MCF 10A (cell line): ENCODE measurements at regions not wholly inside any gene's neighbourhood (a gene's known extent, or its start where the extent isn't known, plus 50 kb on each side); places are given as distances from the start of the nearest gene placed in this dataset.

Source experiments
- BruUV-seq: library from RNA; stranded (reverse); fragments of 400-500 nt; replicated peaks from 2 replicates; lab custom pipeline; 2021; lab: Mats Ljungman, UMichigan
- CTCF ChIA-PET: fragments of 300-600 bp; sonication (Branson Sonifier 250); formaldehyde crosslinking; extraction: SDS; loops from one replicate; lab custom pipeline; 2021; ENCODE audit warnings: antibody characterized with exemption, inconsistent platforms; lab: Yijun Ruan, JAX
- POLR2A ChIA-PET: fragments of 300-600, 350-650 bp; sonication (Branson Sonifier 250); formaldehyde crosslinking; extraction: SDS; loops from one replicate; lab custom pipeline; 2020; ENCODE audit warnings: antibody characterized with exemption, inconsistent platforms; lab: Yijun Ruan, JAX
- DNase-seq: peaks from one replicate; pipeline ENCODE4 v3.0.0-alpha.2; 2018; ENCODE audit not compliant: unreplicated experiment
- H3K27ac Mint-ChIP-seq: one replicate; pipeline ENCODE4 v1.8.0; 2022; ENCODE audit warnings: mild to moderate bottlenecking, low read depth, mixed read lengths; ENCODE audit not compliant: unreplicated experiment
- H3K27me3 Mint-ChIP-seq: one replicate; pipeline ENCODE4 v1.8.0; 2022; ENCODE audit warnings: mixed read lengths; ENCODE audit not compliant: insufficient read depth, unreplicated experiment
- H3K36me3 Mint-ChIP-seq: one replicate; pipeline ENCODE4 v1.8.0; 2022; ENCODE audit warnings: mild to moderate bottlenecking, moderate library complexity, mixed read lengths; ENCODE audit not compliant: insufficient read depth, unreplicated experiment
- H3K4me1 Mint-ChIP-seq: one replicate; pipeline ENCODE4 v1.8.0; 2022; ENCODE audit warnings: mixed read lengths; ENCODE audit not compliant: insufficient read depth, unreplicated experiment
- H3K4me3 Mint-ChIP-seq: one replicate; pipeline ENCODE4 v1.8.0; 2022; ENCODE audit warnings: mild to moderate bottlenecking, moderate library complexity, mixed read lengths; ENCODE audit not compliant: unreplicated experiment
- H3K9me3 Mint-ChIP-seq: one replicate; pipeline ENCODE4 v1.8.0; 2022; ENCODE audit warnings: mixed read lengths; ENCODE audit not compliant: unreplicated experiment
- CTCF ChIP-seq: fragments of 200-600 bp; IDR thresholded peaks from one replicate; pipeline ENCODE4 v1.8.0; 2022; ENCODE audit warnings: antibody characterized with exemption, mild to moderate bottlenecking; ENCODE audit not compliant: unreplicated experiment
- intact Hi-C: fragments of 100-400 bp; cut with micrococcal nuclease; formaldehyde crosslinking; loops from 2 replicates; pipeline ENCODE4 v1.14.1; 2022

GRCh38 chr2:182611009-182611408 lies 105.0 kb upstream of the DNAJC10 start:
- BruUV-seq, result no TSS peak
- ChIA-PET CTCF (interaction anchor here (0.5 kb wide), 1 partner anchor 31 kb away, joined by 3 read pairs; no protein-coding TSS in a partner anchor), POLR2A (no interaction called here)
- no peaks in the 10 kb centered on the region for H3K27me3 Mint-ChIP-seq
- no peak overlapping the region for H3K27ac Mint-ChIP-seq
- no peaks in the 10 kb centered on the region for H3K9me3 Mint-ChIP-seq
- H3K36me3 Mint-ChIP-seq, result no peaks in the 10 kb centered on the region
- no peak overlapping the region for H3K4me3 Mint-ChIP-seq
- DNase-seq, result no peak
- TF ChIP-seq CTCF, result no peak
- intact Hi-C loops, result no loop called here
- no peaks in the 10 kb centered on the region for H3K4me1 Mint-ChIP-seq

GRCh38 chr2:182615036-182615435 lies 101.0 kb upstream of the DNAJC10 start:
- BruUV-seq, result no TSS peak
- CTCF ChIA-PET, result interaction anchor here (1.3 kb wide), 1 partner anchor 19 kb away, joined by 3 read pairs; no protein-coding TSS in a partner anchor
- no peak for DNase-seq
- Mint-ChIP-seq H3K27me3 (no peaks in the 10 kb centered on the region), H3K36me3 (no peaks in the 10 kb centered on the region), H3K4me1 (peaks cover 5% of the 10 kb centered on the region), H3K27ac (no peak overlapping the region), H3K4me3 (no peak overlapping the region), H3K9me3 (no peaks in the 10 kb centered on the region)
- intact Hi-C loops, result no loop called here
- POLR2A ChIA-PET, result no interaction called here
- no peak for TF ChIP-seq CTCF

- CTCF ChIA-PET, result interaction anchor here (0.8 to 1.4 kb wide), 2 partner anchors 41 to 50 kb away, joined by 3 read pairs; no protein-coding TSS in a partner anchor
- BruUV-seq, result no TSS peak
- POLR2A ChIA-PET, result no interaction called here
Measured at GRCh38 chr2:182616471-182617393, 99.3 kb upstream of the DNAJC10 start.

More at GRCh38 chr2:182616471-182617393, 99.3 kb upstream of the DNAJC10 start:
- DNase-seq, result no peak
- Mint-ChIP-seq H3K36me3 (no peaks in the 10 kb centered on the region), H3K27me3 (no peaks in the 10 kb centered on the region), H3K4me1 (peaks cover 5% of the 10 kb centered on the region), H3K4me3 (no peak overlapping the region), H3K27ac (no peak overlapping the region), H3K9me3 (no peaks in the 10 kb centered on the region)
- no peak for TF ChIP-seq CTCF
- intact Hi-C loops, result no loop called here
